CD4-positive, alpha-beta T cell treated with Interferon alpha-2 for 1 hour (primary cell): ENCODE measurements at regions not wholly inside any gene's neighbourhood (a gene's known extent, or its start where the extent isn't known, plus 50 kb on each side); places are given as distances from the start of the nearest gene placed in this dataset.
"Not testable (repeated sequence)": the region's sequence is repeated elsewhere in the genome, so short reads cannot be mapped to it uniquely, and the experiment has no call there.

ENCODE experiments used
- DNase-seq, 2 donors: peaks; one replicate each; pipeline ENCODE4 v3.0.0-alpha.2; 2020 to 2022

DNA sequence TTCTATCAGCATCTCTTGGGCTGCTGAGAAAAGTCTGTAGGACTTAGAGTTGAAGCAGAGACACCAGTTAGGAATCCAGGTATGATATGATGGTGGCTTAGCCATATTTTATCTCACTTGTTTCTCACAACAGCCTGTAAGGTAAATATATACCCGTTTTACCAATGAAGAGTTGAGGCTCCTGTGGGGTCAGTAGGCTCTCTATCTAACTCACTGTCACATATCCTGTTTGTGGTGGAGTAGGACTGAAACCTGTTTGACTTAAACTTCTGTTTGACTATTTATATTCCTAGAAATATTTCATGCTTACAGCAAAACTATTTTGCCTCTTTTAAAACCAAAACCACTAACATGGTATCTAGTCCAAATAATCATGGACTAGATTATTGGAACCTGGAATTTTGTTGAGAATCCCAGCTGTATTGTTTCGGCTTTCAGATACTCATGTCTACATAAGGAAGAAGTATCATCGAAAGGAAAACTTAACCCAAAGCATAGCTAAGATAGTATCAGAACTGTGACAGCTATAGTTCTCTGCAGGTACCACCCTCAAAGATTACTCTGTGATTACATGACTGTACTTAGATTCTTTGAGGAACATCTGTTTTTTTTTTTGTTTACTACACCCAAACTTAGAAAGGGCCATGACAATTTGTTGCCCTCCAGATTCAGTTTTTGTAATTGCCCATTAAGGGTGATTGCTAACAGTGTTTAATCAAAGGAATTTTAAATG lies 216.1 kb upstream of the THUMPD2 start:
- DNase-seq = no peak

DNA sequence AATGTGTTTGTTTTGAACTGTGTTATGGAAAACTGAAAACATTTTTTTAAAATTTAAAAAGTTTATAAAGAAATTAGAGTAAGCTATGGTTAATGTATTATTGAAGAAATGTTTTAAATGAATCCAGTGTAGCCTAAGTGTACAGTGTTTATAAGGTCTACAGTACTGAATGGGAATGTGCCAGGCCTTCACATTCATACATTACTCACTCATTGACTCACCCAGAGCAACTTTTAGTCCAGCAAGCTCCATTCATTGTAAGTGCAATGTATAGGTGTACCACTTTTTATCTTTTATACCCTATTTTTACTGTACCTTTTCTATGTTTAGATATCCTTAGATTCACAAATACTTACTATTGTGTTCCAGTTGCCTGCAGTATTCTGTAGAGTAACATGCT lies 215.1 kb upstream of the THUMPD2 start:
- no peak for DNase-seq

DNA sequence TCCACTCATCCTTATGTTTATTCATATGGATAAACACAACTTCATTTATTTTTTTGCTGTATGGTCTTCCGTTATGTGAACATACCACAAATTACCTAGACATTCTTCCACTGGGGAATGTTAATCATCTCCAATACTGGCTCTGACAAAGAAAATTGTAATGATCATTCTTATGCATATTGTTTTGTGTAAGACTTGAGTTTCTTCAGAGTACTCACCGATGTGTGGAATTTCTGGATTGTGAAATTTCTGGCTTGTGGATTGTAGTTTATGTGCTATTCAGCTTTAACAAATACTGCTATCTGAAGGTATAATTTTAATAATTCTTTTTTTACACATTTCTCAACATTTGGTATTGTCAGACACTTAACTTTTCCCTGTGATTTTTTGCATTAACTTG lies 212.2 kb upstream of the THUMPD2 start:
- DNase-seq = no peak

DNA sequence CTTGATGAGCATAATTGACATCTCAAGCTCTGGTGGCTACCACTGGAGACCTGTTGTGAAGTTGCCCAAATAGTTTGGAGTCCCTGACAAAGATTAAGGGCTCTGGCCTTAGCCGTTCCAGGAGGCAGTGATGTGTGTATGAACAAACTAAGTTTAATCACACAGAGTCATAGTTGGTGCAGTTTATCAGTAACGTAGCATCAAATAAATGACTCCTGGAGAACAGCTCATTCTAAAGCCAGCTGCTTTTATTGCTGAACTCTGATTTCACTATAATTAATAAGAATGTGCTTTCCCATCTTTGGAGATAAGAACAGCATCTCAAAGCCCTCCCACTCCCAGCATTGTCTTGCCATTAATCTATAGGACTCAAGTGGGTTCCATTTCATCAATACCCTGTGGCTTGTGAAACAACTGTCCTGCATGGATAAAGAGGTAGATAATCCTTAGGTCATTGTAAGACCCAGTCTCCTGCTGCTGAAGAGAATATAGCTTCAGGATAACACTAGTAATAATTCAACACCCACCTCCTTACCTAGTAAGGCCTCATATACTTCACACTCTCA lies 211.4 kb upstream of the THUMPD2 start:
- no peak for DNase-seq

DNA sequence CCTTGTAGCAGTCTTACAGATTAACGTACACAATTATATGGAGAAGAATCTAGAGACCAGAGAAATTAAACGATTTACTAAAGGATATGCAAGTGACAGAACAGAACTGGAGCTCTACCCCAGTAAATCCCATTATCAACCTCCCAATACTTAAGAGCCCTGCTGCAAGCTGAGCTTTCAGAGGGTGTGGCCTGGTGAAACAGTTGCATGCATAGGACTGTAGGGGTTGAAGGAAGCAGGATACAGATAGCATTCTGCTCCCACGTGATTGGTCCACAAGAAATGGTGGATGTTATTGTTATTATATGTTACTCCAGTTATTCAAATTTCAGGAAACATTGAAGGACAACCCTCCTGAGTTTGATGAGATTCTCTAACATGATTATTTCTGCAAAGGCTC lies 210.8 kb upstream of the THUMPD2 start:
- DNase-seq = no peak

DNA sequence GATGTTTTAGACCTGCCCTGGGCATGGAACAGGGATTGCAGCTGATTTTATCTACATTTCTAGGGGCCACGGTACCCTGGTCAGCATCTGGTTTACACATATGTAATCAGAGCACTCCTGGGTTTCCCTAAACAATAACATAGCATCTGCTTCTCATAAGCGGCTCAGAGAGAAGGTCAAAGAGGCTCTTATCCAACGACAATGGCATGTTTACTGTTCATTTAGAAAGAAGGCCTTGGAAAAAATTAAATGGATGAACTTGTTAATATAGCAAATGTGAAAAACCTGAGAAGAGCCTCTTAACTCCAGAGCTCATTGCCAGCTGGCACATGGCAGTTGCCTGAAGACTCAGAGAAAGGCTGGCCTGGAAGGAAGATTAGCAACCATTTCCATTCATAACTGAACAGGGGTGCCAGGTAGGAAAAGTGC lies 202.8 kb upstream of the THUMPD2 start:
- DNase-seq = no peak

DNA sequence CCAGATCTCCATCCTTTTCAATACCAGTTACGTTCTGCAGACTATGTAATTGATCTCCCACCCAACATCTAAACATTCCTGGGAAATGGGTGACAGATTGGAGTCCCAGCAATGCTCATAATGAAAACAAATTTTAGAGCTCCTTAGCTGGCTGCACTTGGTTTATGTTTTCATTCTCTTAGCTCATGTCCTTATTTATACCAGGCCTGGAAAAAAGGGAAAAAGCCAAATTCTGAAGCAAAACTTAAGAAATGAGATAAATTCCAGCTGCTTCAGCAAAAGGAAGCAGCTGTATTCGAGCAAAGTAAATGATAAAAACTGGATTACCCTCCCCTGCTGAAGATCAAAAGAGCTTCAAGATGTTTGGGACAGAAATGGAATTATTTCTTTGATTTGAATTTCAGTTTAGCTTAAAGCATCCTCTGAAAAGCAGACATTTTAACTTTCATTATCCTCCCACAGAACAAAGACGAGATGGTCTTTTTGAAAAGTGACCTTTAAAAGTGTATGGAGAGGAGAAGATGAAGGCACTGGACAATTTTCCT lies 196.5 kb upstream of the THUMPD2 start:
- DNase-seq = no peak

DNA sequence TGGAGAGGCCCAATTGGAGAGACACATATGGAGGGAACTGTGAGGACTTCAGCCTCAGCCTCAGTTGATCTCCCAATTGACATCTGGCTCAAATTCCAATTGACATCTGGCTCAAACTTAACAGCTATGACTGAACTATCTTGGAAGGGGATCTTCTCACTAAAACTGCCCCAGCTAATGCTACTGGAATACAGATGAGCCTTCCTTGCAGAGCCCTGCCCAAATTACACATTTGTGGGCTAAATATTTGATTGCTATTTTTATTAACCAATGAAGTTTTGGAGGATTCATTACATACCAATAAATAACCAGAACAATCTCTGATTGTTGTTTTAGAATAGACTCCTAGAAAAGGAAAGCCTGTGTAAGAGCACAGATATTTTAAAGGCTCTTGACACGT lies 189.0 kb upstream of the THUMPD2 start:
- DNase-seq = no peak

DNA sequence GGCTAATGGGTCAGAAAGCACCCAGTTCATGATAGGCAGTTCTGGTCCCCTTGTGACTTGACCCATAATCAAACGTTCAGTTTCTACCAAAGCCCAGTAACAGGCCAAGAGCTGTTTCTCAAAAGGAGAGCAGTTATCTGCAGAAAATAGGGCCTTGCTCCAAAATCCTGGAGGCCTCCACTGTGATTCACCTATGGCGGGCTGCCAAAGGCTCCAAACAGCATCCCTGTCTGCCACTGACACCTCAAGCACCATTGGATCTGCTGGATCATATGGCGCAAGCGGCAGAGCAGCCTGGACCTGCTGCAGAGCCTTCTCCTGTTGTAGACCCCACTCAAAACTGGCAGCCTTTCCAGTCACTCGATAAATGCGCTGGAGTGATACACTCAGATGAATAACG lies 181.6 kb upstream of the THUMPD2 start:
- not testable (repeated sequence) for DNase-seq

DNA sequence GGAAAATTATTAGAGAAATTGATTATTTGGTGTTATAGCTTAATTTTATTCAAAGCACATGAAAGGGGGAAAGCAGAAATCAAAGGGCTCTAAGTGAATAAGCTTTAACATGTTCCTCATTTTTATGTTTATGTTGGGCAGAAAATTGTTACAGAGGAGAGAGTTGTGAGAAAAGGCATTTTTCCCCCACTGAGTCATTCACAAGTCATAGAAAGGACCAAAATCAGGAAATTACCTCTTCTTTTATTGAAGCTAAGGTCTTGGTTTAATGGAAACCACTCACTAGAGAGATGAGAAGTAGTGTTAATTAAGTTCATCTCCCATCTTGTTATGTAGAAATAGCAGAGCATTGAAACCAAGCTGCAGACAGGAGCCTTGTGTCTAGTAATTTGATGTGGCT lies 175.3 kb upstream of the THUMPD2 start:
- no peak for DNase-seq

DNA sequence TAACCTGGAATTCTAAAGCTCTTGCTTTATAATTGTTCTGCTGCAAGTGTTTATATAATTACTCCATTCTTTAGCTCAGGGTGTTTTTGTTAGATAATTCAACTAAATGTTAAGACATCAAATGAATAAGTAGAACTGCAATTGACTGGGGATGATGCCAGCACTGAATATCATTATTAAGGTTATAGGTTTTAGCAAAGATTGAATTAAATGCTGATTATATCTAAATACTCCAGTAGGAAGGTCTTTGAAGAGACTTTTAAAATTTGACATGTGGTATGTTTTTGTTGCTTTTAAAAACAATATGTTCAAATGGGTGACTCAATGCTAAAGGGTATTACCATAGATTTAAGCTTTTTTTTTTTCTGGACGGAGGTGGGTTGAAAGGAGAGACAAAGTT lies 170.1 kb upstream of the THUMPD2 start:
- no peak for DNase-seq

DNA sequence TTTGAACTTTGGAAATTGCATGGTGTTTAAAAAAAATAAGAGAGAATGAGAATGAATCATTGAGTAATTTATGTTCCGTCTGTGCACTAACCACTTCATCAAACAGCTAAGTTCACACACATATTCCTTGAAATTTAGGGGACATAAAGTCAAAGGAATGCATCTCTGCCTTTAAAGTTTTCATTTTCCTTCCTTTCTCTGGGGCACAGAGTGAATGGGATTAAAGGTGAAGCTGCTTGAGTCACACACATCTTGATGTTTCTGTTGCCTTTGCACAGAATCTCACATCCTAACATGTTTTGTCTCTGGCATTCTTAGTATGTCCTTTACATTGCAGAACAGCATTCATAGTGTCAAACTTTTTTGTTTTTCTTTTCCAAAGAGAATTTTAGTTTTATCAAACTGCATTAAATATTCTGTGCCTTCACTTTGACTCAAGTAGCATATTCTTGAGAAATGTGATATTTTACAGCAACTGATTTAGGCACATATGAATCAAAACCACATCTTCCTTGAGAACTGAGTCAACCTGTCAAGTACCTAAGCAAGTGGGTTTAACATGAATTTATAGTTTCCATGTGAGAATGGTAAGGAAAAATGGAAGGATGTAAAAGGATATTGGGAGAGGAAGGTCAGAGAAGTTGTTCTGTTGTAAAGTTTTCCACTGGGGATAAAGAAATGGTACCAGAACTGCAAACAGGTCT lies 169.1 kb upstream of the THUMPD2 start:
- no peak for DNase-seq

DNA sequence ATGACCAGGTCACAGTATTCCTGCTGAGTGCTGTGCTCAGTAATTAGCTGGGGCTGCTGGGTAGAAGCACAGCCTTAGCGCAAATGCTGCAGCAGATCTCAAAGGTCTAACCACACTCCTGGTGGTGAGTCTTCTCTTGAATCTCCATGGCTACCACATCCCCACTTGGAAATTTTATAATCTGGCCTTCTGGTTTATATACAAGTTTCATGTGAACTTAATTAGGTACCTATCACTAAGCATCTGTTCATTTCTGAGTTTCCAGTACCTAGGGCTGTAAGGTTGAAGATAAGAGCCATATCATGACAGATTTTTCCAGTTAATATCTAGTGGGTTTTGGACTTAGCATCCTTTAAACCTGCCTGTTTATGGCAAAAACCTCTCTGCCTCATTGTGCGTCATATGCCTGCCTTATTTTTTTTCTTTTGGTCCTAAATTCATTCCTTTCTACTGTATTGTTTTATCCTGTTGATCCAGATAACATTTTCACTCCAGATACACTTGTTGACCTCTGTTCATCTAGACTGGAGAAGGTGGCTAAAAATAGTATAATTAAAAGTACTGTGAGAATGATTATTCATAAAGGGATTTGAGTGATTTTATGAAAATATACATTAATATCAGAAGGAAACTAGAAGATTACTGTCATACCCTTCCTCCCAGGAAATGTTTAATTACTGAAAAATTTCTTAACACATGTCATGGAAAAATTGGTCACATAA lies 168.4 kb upstream of the THUMPD2 start:
- DNase-seq = no peak

DNA sequence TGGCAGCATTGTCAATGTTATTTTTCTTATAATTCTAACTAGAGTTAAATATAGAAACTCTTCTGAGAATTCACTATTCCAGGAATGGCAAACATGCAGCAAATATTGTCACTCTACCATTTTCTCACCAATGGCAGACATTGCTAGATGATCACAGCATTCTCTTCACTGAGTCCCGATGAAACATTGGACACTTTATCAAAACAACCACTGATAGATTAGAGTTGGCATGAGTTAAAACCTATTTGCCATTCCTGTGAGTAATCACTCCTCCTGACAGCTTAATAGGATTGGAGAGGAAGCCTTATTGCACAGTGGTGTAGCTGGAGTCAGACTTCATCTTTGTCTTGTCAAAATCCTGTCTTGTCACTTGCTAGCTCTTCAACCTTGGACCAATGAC lies 163.9 kb upstream of the THUMPD2 start:
- no peak for DNase-seq

DNA sequence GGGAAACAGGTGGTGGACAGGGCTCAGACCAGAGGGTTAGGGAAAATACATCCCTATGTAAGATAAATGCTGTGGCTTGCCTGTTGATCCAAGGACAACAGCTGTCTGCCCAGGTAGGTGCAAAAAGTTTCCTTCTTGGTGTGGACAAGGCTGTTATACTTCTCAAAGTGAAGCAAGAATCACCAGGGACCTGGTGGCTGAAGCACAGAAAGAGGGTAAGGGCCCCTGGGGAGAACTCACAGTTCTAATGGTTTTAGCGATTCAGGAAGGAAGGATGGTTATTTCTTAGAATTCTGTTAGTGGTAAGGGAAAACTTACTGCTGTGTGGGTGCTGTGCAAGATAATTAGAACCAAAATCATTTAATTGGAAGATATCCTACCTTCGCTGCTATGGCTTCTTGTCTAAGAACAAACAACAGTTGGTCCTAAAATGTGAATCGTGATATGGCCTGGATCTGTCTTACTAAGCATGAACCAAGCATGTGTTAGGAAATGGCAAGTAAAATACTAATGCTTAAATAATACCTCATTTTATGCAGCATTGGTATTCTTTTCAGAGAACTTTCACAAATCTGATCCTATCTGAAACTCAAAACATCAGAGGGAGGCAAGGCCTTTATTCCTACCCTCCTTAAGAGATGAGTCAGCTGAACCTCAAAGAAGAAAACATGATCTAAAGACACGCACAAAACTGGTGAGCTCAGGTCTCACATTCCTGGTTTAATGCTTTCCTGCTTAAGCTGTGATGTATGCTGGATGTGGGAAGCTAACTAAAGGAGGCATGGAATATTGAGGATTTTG lies 159.2 kb upstream of the THUMPD2 start:
- DNase-seq = no peak

DNA sequence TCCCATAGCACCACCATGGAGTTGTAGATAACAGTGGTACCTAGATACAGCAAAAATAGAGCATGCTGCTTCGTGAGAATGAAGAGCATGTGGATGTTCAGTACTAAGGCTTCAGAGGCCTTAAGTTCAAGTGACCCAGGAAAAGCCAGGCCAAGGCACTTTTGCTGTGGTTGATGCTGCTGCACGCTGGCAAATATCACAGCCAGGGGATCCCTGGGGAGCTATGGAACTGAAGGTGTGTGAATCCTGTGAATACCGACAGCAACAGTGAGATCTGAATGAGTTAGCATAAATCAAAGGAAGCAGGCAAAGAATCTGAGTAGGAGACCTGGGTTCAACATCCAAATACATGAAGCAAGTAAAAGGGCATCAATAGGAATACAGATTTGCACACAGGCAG lies 158.6 kb upstream of the THUMPD2 start:
- no peak for DNase-seq

DNA sequence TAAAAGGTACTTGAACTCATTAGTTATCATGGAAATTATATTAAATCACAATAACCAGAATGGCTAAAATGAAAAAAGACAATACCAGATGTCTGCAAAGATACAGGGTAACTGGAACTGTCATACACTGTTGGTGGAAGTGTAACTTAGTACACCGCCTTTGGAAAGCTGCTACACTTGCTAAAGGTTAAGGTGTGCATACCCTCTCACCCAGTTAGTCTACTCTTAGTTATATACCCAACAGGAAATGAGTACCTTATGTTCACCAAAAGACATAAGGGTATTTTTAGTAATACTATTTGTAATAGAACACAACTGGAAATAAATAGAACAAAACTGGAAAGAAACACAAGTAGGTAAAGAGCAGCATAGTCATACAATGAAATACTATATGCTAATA lies 155.8 kb upstream of the THUMPD2 start:
- no peak for DNase-seq

DNA sequence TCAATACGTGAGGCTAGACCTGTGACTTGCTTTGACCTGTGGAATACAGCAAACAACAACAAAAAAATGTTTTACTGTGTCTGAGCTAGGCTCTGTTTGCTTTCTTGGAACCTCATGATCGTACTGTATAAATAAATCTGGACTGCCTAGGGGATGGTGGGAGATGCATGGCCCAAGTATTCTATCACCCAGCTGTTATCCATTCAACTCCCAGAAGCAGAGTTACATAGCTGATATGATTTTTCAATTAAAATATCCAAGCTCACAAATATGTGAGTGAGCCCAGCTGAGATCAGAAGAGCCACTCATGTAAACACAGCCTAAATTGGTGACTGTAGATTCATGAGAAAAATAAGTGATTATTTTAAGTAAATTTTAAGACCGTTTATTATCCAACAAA lies 154.1 kb upstream of the THUMPD2 start:
- no peak for DNase-seq

DNA sequence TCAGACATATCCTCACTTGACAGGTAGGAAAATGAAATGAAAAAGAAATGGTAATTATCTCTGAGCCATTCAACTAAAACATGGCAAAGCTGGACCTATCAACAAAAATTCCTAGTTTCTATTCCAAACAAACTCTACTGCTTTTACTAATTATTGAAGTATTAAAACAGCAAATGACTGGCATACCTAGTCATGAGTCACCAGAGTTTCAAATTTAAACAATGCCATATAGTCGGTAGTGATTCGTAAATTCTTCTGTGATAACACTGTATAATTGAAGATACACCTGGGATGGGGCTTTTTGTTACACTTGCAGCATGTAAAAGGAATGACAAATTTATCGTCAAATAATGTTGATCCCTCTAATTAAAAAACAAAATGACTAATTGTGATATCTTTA lies 153.1 kb upstream of the THUMPD2 start:
- DNase-seq = no peak

DNA sequence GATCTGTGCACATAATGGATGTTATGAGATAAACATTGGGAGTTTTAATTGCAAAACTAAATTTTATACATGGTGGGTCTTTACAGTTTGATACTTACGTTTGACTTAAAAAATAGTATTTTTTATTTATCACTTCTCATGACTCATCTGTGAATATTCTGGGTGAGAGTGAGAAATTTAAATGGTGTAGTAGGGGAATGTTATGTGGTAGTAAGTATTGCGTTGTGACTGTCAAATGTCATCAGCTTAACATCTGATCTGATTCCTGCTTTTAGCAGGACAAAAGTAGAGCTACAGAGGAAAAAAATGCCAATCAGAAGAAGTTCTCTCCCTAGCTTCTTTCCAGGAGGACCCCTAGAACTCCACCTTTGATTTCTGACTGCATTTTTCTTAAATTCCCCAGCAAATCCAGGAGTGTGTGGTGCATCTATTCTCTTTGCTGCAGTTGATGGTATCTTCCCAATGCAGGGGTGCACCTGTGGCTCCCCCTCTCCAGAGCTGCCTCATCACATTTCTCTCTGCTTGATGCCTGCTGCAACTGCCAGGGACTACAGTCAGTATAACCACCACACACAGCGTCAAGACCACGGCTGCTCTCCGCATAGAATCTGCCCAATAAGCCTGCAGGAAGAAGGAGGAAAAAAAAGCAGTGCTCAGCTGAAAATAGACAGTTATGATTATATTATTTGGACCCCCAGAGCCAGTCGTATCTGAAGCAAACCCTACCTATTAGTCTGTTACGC lies 151.3 kb upstream of the THUMPD2 start:
- DNase-seq = no peak

DNA sequence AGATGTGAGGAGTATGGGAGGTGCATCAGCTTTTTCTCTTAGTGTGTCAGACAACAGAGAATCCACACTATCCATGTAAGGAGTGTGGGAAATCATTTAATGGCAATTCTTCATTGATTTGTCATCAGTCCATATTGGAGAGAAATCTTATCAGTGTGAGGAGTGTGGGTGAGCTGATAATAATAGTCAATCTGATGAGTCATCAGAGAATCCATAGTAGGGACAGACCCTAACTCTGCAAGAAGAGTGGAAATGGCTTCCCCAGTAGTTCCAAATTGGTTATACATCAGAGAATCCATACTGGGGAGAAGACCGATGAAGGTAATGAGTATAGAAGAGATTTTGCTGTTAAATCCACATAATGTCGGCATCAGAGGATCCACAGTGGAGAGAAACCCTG lies 150.5 kb upstream of the THUMPD2 start:
- no peak for DNase-seq

DNA sequence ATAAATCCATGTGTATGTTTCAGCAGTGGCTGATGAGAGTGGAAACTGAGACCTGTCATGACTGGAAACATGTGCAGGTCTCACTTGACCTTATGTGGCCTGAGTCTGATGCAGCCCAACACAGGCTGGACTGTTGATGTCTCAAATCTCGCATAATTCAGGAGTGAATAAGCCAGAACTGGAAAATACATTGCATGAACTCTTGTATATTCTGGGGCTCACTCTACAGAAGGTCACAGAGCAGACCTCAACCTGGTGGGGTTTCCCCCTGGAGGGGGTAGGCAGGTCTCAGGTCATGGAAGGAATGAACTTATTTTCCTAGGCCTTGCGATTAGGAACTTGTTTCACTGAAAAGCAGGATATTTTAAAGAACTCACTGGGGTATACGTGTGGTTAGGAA lies 146.3 kb upstream of the THUMPD2 start:
- DNase-seq = no peak
